HG03442 (cell line): ENCODE measurements at regions not wholly inside any gene's neighbourhood (a gene's known extent, or its start where the extent isn't known, plus 50 kb on each side); places are given as distances from the start of the nearest gene placed in this dataset.
A peak's percentile ranks its signal among the peaks of the same experiment; 100 is the strongest.
"Not testable (repeated sequence)": the region's sequence is repeated elsewhere in the genome, so short reads cannot be mapped to it uniquely, and the experiment has no call there.

Source experiments
- ATAC-seq: cut with Tn5 transposase; IDR thresholded peaks from one replicate; pipeline ENCODE4 v1.9.1; 2021; ENCODE audit warnings: mild to moderate bottlenecking, moderate library complexity; ENCODE audit not compliant: unreplicated experiment

DNA sequence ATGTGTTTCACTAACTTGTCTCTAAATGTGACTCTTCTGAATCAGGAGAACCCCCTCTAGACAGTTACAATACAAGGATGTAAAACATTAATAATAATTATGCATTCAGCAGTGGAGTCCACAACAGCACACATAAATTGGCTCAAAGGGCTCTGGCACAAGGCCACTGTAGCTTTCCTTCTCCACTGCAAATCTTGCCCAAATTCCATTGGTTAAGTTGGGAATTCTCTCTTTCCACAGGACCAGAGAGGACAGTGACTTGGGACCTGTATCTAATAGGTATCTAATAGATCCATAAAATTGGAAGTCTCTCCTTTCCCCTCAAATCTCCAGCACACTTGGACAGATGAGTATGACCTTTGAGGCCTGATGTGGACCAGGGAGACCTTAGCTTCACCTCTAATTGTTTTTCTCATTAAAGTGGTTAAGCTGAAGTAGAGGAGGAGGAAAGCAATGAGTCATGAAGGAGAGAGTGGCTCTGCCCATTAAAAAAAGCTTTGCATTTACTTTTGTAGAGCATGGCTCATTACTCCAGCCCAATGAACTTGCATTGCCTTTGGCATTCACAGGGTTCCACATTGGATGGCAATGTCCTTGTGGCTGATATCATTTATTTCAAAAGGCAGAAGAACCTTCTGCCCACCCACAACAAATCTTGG is 72.3 kb upstream of the SH3RF1 start:
- ATAC-seq: no peak

DNA sequence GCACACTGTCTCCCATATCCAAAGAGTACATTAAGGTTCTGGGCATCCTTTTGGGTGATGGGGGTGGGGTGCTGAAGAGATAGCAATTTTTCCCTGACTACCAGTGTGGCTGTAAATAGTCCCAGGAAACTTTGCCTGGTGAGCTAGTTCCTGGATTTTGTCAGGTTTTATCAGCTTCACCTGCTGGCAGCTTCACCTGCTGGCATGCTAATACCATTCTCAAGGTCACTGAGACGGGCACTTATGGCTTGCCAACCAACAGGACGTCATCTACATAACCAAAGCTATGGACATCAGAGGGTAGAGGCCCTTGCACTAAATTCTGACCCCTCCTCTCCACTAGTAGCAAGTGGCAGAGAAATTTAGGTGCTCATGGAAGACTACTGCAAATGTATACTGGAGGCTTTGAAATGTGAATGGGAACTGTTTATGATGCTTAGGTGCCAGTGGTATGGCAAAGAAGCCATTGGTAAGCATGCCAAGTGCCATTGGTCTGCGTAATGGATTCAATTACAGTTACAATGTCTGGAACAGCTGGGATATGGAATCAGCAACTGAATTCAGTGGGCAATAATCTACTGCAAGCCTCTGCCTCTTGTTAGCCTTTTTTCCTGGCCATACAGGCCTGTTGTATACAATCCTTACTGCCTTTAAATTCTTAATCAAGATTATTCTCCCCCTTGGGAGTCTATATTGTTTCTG is 71.6 kb upstream of the SH3RF1 start:
- no peak for ATAC-seq

DNA sequence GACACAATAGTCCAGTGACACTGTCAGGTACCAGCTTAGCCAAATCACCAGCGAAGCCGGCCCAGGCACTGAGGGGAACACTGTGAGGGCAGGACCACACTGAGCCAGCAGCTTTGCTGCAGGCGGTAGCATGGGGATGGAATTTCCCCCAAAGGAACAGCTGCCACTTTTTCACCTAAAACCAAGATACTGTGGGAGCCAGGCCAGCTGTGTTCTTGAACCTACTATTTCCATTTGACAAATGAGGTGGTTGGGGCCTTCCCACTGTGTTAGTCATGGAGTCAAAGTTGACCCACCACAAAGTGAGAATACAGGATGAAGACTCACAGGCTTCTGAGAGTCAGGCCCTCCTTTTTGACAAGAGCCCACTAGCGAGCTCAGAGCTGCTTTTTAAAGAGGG is 70.7 kb upstream of the SH3RF1 start:
- ATAC-seq: peak; percentile 74

DNA sequence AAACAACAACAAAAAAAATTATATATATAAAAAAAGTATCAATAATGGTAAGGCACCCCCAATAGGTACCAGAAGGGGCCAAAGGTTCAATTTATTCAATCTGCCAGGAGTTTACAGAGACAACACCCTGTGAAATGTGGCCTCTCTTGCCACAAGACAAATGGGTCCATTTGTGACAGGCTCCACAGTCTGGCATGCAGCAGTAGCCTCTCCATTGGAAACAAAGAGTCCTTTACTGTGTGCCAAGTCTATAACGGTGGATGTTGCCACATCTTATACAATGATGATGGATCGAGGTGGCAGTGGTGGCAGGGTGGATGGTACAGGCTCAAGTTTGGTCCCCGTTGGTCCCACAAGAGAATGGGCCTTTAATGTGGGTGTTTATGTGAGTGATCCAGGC is 70.1 kb upstream of the SH3RF1 start:
- no peak for ATAC-seq

DNA sequence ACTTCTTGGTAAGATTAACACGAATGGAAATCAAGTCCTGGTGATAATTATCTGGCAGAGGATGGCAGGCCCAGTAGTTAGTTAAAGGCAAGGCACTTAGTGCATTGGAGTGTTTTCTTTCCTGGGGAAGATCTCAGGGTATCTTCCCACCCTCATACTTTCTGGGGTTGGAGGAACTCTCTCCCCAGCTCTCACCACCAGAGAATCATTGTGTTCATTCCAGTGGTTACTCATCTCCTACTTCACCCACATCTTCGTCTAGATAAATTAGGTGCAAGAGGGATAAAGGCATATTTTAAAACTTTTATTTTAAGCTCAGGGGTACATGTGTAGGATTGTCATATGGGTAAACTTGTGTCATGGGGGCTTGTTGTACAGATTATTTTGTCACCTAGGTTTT is 67.5 kb upstream of the SH3RF1 start:
- ATAC-seq: no peak

DNA sequence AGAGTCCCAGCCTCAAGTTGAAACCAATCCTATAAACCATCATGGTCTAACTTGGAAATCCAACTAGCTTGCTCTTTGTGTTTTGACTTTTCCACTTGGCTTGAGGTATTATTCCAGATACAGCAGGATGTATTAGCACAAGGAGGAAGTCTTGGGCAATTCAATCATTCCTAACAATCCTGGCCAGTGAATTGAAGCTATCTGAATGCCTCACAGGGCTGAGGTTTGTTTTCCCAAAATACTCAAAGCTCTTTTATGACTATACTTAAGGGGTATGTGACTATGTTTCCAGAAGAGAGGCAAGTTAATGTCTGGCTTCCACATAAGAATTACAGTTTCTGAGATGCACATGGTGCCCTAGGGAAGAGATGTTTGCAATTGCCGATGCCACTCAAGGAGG is 66.8 kb upstream of the SH3RF1 start:
- ATAC-seq: no peak

DNA sequence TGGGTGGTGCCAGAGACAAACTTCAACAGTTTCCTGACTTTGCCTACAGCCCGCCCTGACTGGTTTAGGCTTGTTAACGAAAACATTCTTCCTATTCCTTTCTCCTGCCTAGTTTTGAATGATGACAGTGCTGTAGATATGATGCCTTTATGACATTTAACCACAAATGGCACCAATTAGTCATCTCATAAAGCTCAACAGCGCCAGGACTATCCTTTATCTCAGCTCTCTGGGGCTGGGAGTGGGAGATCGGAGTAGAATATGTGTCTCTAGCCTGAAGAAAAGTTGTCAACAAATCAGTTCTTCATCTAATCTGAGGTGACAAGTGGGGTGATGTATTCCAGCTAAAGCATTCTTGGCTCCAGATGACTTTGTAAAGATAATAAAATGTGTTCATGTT is 64.6 kb upstream of the SH3RF1 start:
- no peak for ATAC-seq

DNA sequence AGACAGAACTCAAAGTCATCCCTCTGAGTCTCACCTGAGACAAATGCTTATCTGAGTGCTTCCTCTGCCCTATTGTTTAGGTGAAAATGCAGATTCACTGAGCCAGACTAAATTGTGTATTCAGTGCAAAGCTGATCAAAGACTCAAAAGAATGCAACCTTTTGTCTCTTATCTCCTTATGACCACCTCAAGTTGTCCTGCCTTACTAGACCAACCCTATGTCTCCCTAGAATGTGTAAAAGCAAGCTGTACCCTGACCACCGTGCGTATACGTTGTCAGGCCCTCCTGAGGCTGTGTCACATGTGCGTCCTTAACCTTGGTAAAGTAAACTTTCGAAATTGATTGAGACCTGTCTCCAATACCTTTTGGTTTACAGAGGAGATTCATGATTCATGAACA is 63.6 kb upstream of the SH3RF1 start:
- ATAC-seq: no peak

DNA sequence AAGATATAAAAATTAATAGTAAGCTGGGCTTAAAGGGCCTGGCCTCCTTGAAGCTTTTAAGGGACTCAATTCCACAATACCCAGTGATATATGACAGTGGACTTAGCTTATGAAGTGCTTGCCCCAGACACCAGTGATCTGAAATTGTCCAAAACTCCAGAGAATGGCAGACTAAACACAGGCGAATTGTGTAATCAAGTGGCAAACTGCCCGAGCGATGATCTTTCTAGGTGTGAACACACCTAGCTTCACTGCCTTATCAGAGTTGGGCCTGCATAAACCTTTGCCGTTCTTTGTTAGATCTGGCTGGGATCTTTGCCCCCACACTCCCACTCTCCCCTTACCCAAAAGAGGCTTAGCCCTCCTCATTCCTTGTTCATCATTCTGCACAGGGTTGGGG is 62.5 kb upstream of the SH3RF1 start:
- ATAC-seq: no peak

DNA sequence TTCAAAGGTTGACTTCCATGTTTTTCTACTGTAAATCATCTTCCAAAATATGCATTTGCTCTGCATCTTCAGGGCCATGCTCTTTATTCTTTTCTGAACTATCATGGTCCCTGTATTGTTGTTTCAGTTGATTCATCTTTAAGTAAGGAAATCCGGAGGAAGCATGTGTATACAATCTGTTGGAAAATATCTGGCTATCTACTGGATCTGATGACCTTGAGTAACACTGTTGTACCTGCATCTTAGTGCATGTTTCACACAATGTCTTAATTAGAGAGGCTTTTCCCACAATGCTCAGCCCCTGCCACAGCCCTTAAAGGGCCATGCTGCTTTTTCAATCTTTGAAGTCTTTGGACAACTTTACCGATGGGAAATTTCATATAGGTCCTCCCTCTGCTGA is 61.8 kb upstream of the SH3RF1 start:
- ATAC-seq: no peak

DNA sequence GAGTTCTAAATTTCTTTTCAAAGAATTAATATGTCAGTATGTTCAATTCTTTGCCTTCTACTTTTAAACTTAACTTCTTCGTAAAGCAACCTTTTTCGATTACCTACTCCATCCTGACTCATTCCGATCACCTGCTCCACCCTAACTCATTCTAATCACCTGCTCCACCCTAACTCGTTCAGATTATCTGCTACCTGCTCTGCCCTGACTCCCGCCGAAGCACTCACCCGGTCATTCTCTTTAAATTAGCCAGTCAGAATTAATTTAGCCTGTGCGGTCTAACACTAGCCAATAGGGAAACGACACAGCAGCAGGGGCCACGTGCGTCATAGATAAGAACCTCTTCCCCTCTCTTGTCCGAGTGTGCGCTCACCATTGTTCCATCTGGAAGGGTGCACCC is 60.1 kb upstream of the SH3RF1 start:
- no peak for ATAC-seq

DNA sequence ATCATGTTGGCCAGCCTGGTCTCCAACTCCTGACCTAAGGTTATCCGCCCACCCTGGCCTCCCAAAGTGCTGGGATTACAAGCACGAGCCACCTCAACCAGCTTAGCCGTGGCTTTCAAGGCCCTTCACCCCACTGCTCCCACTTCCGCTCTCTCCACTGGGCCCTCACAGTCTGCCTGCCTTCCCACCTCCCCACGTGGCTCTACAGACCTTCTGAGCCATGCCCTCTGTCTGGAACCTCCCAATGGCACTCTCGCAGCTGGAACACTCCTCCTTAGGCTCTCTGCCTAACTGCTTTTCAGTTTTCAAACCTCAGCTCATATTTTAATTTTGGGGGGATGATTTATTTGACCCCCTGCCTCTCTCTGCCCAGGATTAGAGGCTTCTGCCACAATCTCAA is 59.3 kb upstream of the SH3RF1 start:
- no peak for ATAC-seq

DNA sequence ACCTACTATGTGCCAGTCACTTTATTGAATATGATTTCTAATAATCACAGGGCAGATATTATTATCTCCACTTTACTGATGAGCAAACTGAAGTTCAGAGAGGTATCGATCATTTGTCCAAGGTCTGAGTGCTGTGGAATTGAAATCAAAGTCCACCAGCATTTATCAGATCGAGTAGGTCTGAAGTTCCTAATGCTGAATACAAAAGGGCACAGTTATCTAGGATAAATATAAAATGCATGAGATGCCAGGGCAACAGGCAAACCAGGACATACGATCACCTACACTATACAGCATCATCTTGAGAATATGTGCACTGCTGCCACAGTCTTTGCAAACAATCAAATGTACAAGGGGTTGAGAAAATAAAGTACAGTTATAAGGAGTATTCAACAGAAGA is 57.2 kb upstream of the SH3RF1 start:
- ATAC-seq: no peak

DNA sequence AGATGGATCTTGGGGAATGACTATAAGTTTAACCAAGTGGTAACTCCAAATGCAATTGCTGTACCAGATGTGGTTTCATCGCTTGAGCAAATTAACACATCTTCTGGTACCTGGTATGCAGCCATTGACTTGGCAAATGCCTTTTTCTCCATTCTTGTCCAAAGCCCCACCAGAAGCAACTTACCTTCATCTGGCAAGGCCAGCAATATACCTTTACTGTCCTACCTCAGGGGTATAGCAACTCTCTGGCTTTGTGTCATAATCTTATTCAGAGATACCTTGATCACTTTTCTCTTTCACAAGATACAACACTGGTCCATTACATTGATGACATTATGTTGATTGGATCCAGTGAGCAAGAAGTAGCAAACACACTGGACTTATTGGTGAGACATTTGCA is 53.2 kb upstream of the SH3RF1 start:
- ATAC-seq: not testable (repeated sequence)

DNA sequence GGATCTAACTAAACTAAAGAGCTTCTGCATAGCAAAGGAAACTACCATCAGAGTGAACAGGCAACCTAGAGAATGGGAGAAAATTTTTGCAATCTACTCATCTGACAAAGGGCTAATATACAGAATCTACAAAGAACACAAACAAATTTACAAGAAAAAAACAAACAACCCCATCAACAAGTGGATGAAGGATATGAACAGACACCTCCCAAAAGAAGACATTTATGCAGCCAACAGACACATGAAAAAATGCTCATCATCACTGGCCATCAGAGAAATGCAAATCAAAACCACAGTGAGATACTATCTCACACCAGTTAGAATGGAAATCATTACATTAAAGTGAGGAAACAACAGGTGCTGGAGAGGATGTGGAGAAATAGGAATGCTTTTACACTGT is 52.1 kb upstream of the SH3RF1 start:
- ATAC-seq: not testable (repeated sequence)
